GM13977 (cell line): ENCODE measurements at regions not wholly inside any gene's neighbourhood (a gene's known extent, or its start where the extent isn't known, plus 50 kb on each side); places are given as distances from the start of the nearest gene placed in this dataset.

Experiments
- DNase-seq: peaks from one replicate; pipeline ENCODE4 v3.0.0; 2012; ENCODE audit warnings: low spot score
- CTCF ChIP-seq: IDR thresholded peaks from 2 replicates; pipeline ENCODE4 v1.5.1; 2012; ENCODE audit warnings: mild to moderate bottlenecking, control low read depth; ENCODE audit not compliant: insufficient read depth; ENCODE audit errors: extremely low read depth, missing control alignments
- in situ Hi-C: fragments of 300-500 bp; cut with MboI; formaldehyde crosslinking; loops from one replicate; pipeline ENCODE4 v1.12.0; 2022; ENCODE audit warnings: low sequenced_read_pairs, low pct_unique_long_range_greater_than_20kb, mixed read lengths, inconsistent platforms; ENCODE audit not compliant: unreplicated experiment

- in situ Hi-C loops, result no loop called here
- TF ChIP-seq CTCF, result no peak
- no peak for DNase-seq
Measured at GRCh38 chr2:217249121-217250012, 389.5 kb upstream of the TNP1 start.

- peak; percentile 30 for DNase-seq
- no peak for TF ChIP-seq CTCF
- in situ Hi-C loops, result no loop called here
Measured at GRCh38 chr2:217248312-217248935, 388.6 kb upstream of the TNP1 start.

- DNase-seq, result no peak
- in situ Hi-C loops, result no loop called here
- no peak for TF ChIP-seq CTCF
Measured at GRCh38 chr2:217247476-217247875, 387.6 kb upstream of the TNP1 start.

- no peak for DNase-seq
- in situ Hi-C loops, result no loop called here
- TF ChIP-seq CTCF, result no peak
Measured at GRCh38 chr2:217246108-217246507, 386.2 kb upstream of the TNP1 start.

- in situ Hi-C loops, result no loop called here
- no peak for DNase-seq
- TF ChIP-seq CTCF, result no peak
Measured at GRCh38 chr2:217244815-217245214, 385.0 kb upstream of the TNP1 start.

GRCh38 chr2:217242947-217243346 lies 383.1 kb upstream of the TNP1 start:
- DNase-seq, result no peak
- in situ Hi-C loops, result no loop called here
- no peak for TF ChIP-seq CTCF
